22Rv1 (cell line): ENCODE measurements at regions not wholly inside any gene's neighbourhood (a gene's known extent, or its start where the extent isn't known, plus 50 kb on each side); places are given as distances from the start of the nearest gene placed in this dataset.

Source experiments
- H3K27ac ChIP-seq: fragments of 450-650 bp; 2 replicates; pipeline ENCODE4 v1.5.1; 2017
- CTCF ChIP-seq: fragments of 450-650 bp; IDR thresholded peaks from 2 replicates; pipeline ENCODE4 v1.5.1; 2017; ENCODE audit warnings: mild to moderate bottlenecking
- ZFX ChIP-seq: fragments of 450-650 bp; IDR thresholded peaks from 2 replicates; pipeline ENCODE4 v1.6.1; 2017; ENCODE audit warnings: antibody characterized with exemption, borderline replicate concordance

- no peak for TF ChIP-seq ZFX
- no peak for TF ChIP-seq CTCF
- no peak overlapping the region for H3K27ac ChIP-seq
Observed at GRCh38 chr9:118325757-118326156, 621.6 kb downstream of the TLR4 start.

GRCh38 chr9:118326326-118326725 is 622.1 kb downstream of the TLR4 start:
- no peak overlapping the region for H3K27ac ChIP-seq
- no peak for TF ChIP-seq ZFX
- TF ChIP-seq CTCF: no peak

- H3K27ac ChIP-seq: no peak overlapping the region
- TF ChIP-seq CTCF: no peak
- TF ChIP-seq ZFX: no peak
Observed at GRCh38 chr9:118330191-118330986, 626.2 kb downstream of the TLR4 start.

- H3K27ac ChIP-seq: no peak overlapping the region
- TF ChIP-seq CTCF (no peak), ZFX (no peak)
Observed at GRCh38 chr9:118331622-118332045, 627.4 kb downstream of the TLR4 start.

GRCh38 chr9:118336250-118336942 is 632.2 kb downstream of the TLR4 start:
- no peak overlapping the region for H3K27ac ChIP-seq
- TF ChIP-seq CTCF (no peak), ZFX (no peak)

- TF ChIP-seq ZFX (no peak), CTCF (no peak)
Observed at GRCh38 chr9:118336943-118337330, 632.7 kb downstream of the TLR4 start.

GRCh38 chr9:118360036-118360435 is 655.8 kb downstream of the TLR4 start:
- H3K27ac ChIP-seq: no peak overlapping the region
- TF ChIP-seq ZFX: no peak
- TF ChIP-seq CTCF: no peak

More at GRCh38 chr9:118336943-118337330, 632.7 kb downstream of the TLR4 start:
- H3K27ac ChIP-seq: no peak overlapping the region
